ENCODE measurements at regions not wholly inside any gene's neighbourhood (a gene's known extent, or its start where the extent isn't known, plus 50 kb on each side); places are given as distances from the start of the nearest gene placed in this dataset.

- no peak for TF ChIP-seq CTCF (IDR thresholded peaks at IDR 0.05)
- TF ChIP-seq POLR2A (IDR thresholded peaks at IDR 0.05): no peak
These were observed 262.2 kb downstream of the MRTFB start for GRCh38 chr16:14333361-14333760.
